ENCODE measurements at regions not wholly inside any gene's neighbourhood (a gene's known extent, or its start where the extent isn't known, plus 50 kb on each side); places are given as distances from the start of the nearest gene placed in this dataset.

GRCh38 chr3:159775372-159775961 is 213.2 kb upstream of the IL12A start (continued):
- TF ChIP-seq WT1 (tag by site-specific recombination; IDR thresholded peaks at IDR 0.05) (peak; percentile 98), SCRT2 (tag by site-specific recombination; IDR thresholded peaks at IDR 0.05) (peak; percentile 48; the same call in 1 of the 2 replicates), GLIS1 (tag by site-specific recombination; IDR thresholded peaks at IDR 0.05) (peak; percentile 96), ZNF10 (tag by site-specific recombination; IDR thresholded peaks at IDR 0.05) (no peak), KLF10 (tag by site-specific recombination; IDR thresholded peaks at IDR 0.05) (peak; percentile 88), REPIN1 (tag by site-specific recombination; IDR thresholded peaks at IDR 0.05; ENCODE audit: low read depth) (no peak), GFI1B (tag by site-specific recombination; IDR thresholded peaks at IDR 0.05) (no peak), ZNF561 (tag by site-specific recombination; IDR thresholded peaks at IDR 0.05; ENCODE audit: borderline replicate concordance) (no peak), ZNF146 (tag by site-specific recombination; IDR thresholded peaks at IDR 0.05) (no peak), ZNF501 (tag by site-specific recombination; IDR thresholded peaks at IDR 0.05) (no peak), KLF1 (tag by site-specific recombination; IDR thresholded peaks at IDR 0.05) (peak; percentile 80), ZBTB1 (tag by site-specific recombination; IDR thresholded peaks at IDR 0.05) (no peak), ZSCAN4 (tag by site-specific recombination; IDR thresholded peaks at IDR 0.05) (no peak), ZNF513 (tag by site-specific recombination; IDR thresholded peaks at IDR 0.05) (no peak), ZNF335 (tag by site-specific recombination; conservative IDR thresholded peaks at IDR 0.05) (peak; percentile 99), ZNF626 (tag by site-specific recombination; IDR thresholded peaks at IDR 0.05) (no peak), EGR2 (tag by site-specific recombination; IDR thresholded peaks at IDR 0.05; ENCODE audit: low read depth) (0 out of 2 replicates have a peak, but pooled peaks have one; percentile 13), ZNF521 (tag by site-specific recombination; IDR thresholded peaks at IDR 0.05) (no peak), HIC1 (tag by site-specific recombination; IDR thresholded peaks at IDR 0.05) (peak; percentile 67; the same call in 1 of the 2 replicates), PRDM10 (tag by site-specific recombination; IDR thresholded peaks at IDR 0.05) (peak; percentile 52), ZNF658 (tag by site-specific recombination; IDR thresholded peaks at IDR 0.05) (no peak), ZNF639 (tag by site-specific recombination; IDR thresholded peaks at IDR 0.05) (no peak), KLF9 (tag by site-specific recombination; IDR thresholded peaks at IDR 0.05; ENCODE audit: low read depth) (peak; percentile 90), ZNF510 (tag by site-specific recombination; IDR thresholded peaks at IDR 0.05; ENCODE audit: insufficient replicate concordance) (no peak), PRDM6 (tag by site-specific recombination; IDR thresholded peaks at IDR 0.05) (peak; percentile 89), ZNF596 (tag by site-specific recombination; IDR thresholded peaks at IDR 0.05) (peak; percentile 58), ZNF677 (tag by site-specific recombination; IDR thresholded peaks at IDR 0.05) (no peak)

Measured in HEK293 (cell line).